ENCODE measurements at regions not wholly inside any gene's neighbourhood (a gene's known extent, or its start where the extent isn't known, plus 50 kb on each side); places are given as distances from the start of the nearest gene placed in this dataset.
A peak's percentile ranks its signal among the peaks of the same experiment; 100 is the strongest.
"Not testable (repeated sequence)": the region's sequence is repeated elsewhere in the genome, so short reads cannot be mapped to it uniquely, and the experiment has no call there.

GRCh38 chr5:60056191-60056590, 162.7 kb upstream of the PDE4D start:
- Histone ChIP-seq H2BK12ac (ENCODE audit: low read length in 2 of 2) (no peak overlapping the region), H3K79me1 (replicated peaks; ENCODE audit: low read length, poor library complexity, severe bottlenecking) (no peaks in the 10 kb centered on the region), H3K27me3 (ENCODE audit: control insufficient read depth in 1 of 2, insufficient read depth in 1 of 2, low read length in 2 of 2) (no peaks in the 10 kb centered on the region), H3K9me3 (ENCODE audit: control insufficient read depth, low read length) (no peaks in the 10 kb centered on the region), H2AK5ac (ENCODE audit: low read length, severe bottlenecking) (no peak overlapping the region), H3K9ac (ENCODE audit: low read length) (no peak overlapping the region), H3K27ac (ENCODE audit: low read length, poor library complexity, severe bottlenecking) (no peak overlapping the region), H2BK15ac (ENCODE audit: low read depth, poor library complexity, severe bottlenecking) (no peak overlapping the region), H3K14ac (ENCODE audit: low read length in 2 of 2) (no peak overlapping the region), H2BK120ac (ENCODE audit: low read depth, low read length) (peak overlapping the region; percentile 5), H3K4me1 (ENCODE audit: control insufficient read depth, insufficient read depth, low read depth, low read length) (no peaks in the 10 kb centered on the region), H3K23ac (ENCODE audit: low read length in 2 of 2) (no peak overlapping the region), H3K4me3 (ENCODE audit: insufficient read depth in 1 of 2, low read depth in 1 of 2, low read length in 2 of 2) (no peak overlapping the region), H4K8ac (ENCODE audit: low read length) (no peak overlapping the region), H2AFZ (ENCODE audit: low read depth, low read length) (no peak overlapping the region), H4K91ac (ENCODE audit: low read length) (no peak overlapping the region), H3K18ac (ENCODE audit: low read depth in 1 of 2, low read length in 2 of 2) (no peak overlapping the region), H3K4ac (ENCODE audit: low read depth in 1 of 2, low read length in 2 of 2) (no peak overlapping the region), H3K4me2 (ENCODE audit: low read length, poor library complexity, severe bottlenecking) (no peak overlapping the region), H3K36me3 (ENCODE audit: control insufficient read depth in 1 of 2, insufficient read depth in 2 of 2, low read depth in 1 of 2, low read length in 2 of 2) (no peaks in the 10 kb centered on the region), H2BK5ac (ENCODE audit: low read depth, low read length, poor library complexity, severe bottlenecking) (no peak overlapping the region)
- no peak for DNase-seq
- WGBS = 81% methylated on average over 4 of the region's 4 CpGs

DNA sequence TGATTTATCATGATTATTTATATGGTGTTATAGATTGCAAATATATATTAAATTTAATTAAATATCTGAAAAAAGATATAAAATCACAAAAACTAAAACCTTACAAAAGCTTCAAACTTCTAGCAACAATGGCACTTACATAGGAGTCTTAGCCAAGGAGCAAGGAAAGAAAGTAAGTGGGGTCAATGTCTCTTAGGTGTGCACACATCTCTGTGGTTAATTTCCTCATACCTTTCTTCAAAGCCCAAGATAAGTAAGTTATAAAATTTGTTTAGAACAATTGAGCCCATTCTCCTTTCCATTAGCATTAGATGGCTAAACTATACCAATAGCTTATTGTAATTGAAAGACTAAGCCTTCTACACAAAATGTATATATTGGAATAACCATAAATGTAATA, 161.6 kb upstream of the PDE4D start:
- H3K9me3 ChIP-seq (ENCODE audit: control insufficient read depth, low read length) = no peaks in the 10 kb centered on the region
- no peak overlapping the region for H2BK120ac ChIP-seq (ENCODE audit: low read depth, low read length)
- H2BK15ac ChIP-seq (ENCODE audit: low read depth, poor library complexity, severe bottlenecking) = no peak overlapping the region
- no peaks in the 10 kb centered on the region for H3K27me3 ChIP-seq (ENCODE audit: control insufficient read depth in 1 of 2, insufficient read depth in 1 of 2, low read length in 2 of 2)
- H3K18ac ChIP-seq (ENCODE audit: low read depth in 1 of 2, low read length in 2 of 2) = no peak overlapping the region
- H2AFZ ChIP-seq (ENCODE audit: low read depth, low read length) = no peak overlapping the region
- H3K4me2 ChIP-seq (ENCODE audit: low read length, poor library complexity, severe bottlenecking) = no peak overlapping the region
- no peak overlapping the region for H3K4me3 ChIP-seq (ENCODE audit: insufficient read depth in 1 of 2, low read depth in 1 of 2, low read length in 2 of 2)
- H3K36me3 ChIP-seq (ENCODE audit: control insufficient read depth in 1 of 2, insufficient read depth in 2 of 2, low read depth in 1 of 2, low read length in 2 of 2) = no peaks in the 10 kb centered on the region
- H3K79me1 ChIP-seq (replicated peaks; ENCODE audit: low read length, poor library complexity, severe bottlenecking) = no peaks in the 10 kb centered on the region
- H3K4me1 ChIP-seq (ENCODE audit: control insufficient read depth, insufficient read depth, low read depth, low read length) = no peaks in the 10 kb centered on the region
- no peak overlapping the region for H3K27ac ChIP-seq (ENCODE audit: low read length, poor library complexity, severe bottlenecking)
- H3K14ac ChIP-seq (ENCODE audit: low read length in 2 of 2) = no peak overlapping the region
- H2BK5ac ChIP-seq (ENCODE audit: low read depth, low read length, poor library complexity, severe bottlenecking) = no peak overlapping the region
- no peak overlapping the region for H4K8ac ChIP-seq (ENCODE audit: low read length)
- H2AK5ac ChIP-seq (ENCODE audit: low read length, severe bottlenecking) = no peak overlapping the region
- H4K91ac ChIP-seq (ENCODE audit: low read length) = no peak overlapping the region
- no peak overlapping the region for H3K23ac ChIP-seq (ENCODE audit: low read length in 2 of 2)
- H2BK12ac ChIP-seq (ENCODE audit: low read length in 2 of 2) = no peak overlapping the region
- DNase-seq = no peak
- H3K9ac ChIP-seq (ENCODE audit: low read length) = no peak overlapping the region
- no peak overlapping the region for H3K4ac ChIP-seq (ENCODE audit: low read depth in 1 of 2, low read length in 2 of 2)

DNA sequence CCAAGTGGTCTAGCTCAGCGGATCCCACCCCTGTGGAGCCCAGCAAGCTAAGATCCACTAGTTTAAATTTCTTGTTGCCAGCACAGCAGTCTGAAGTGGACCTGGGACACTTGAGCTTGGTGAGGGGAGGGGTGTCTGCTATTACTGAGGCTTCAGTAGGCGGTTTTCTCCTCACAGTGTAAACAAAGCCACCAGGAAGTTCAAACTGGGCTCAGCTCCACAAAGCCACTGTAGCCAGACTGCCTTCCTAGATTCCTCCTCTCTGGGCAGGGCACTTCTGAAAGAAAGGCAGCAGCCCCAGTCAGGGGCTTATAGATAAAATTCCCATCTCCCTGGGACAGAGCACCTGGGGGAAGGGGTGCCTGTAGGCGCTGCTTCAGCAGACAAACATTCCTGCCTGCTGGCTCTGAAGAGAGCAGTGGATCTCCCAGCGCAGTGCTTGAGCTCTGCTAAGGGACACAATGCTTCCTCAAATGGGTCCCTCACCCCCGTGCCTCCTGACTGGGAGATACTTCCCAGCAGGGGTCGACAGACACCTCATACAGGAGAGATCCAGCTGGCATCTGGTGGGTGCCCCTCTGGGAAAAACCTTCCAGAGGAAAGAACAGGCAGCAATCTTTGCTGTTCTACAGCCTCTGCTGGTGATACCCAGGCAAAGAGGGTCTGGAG, 148.6 kb upstream of the PDE4D start:
- not testable (repeated sequence) for H3K4me2 ChIP-seq (ENCODE audit: low read length, poor library complexity, severe bottlenecking); H3K9ac ChIP-seq (ENCODE audit: low read length); H3K9me3 ChIP-seq (ENCODE audit: control insufficient read depth, low read length); H2BK5ac ChIP-seq (ENCODE audit: low read depth, low read length, poor library complexity, severe bottlenecking); H3K79me1 ChIP-seq (replicated peaks; ENCODE audit: low read length, poor library complexity, severe bottlenecking); H3K23ac ChIP-seq (ENCODE audit: low read length in 2 of 2); DNase-seq; H4K91ac ChIP-seq (ENCODE audit: low read length); H3K27ac ChIP-seq (ENCODE audit: low read length, poor library complexity, severe bottlenecking); H3K36me3 ChIP-seq (ENCODE audit: control insufficient read depth in 1 of 2, insufficient read depth in 2 of 2, low read depth in 1 of 2, low read length in 2 of 2); H3K4ac ChIP-seq (ENCODE audit: low read depth in 1 of 2, low read length in 2 of 2); H3K4me1 ChIP-seq (ENCODE audit: control insufficient read depth, insufficient read depth, low read depth, low read length); H3K27me3 ChIP-seq (ENCODE audit: control insufficient read depth in 1 of 2, insufficient read depth in 1 of 2, low read length in 2 of 2); H3K4me3 ChIP-seq (ENCODE audit: insufficient read depth in 1 of 2, low read depth in 1 of 2, low read length in 2 of 2); H2BK120ac ChIP-seq (ENCODE audit: low read depth, low read length); H2BK12ac ChIP-seq (ENCODE audit: low read length in 2 of 2); H2BK15ac ChIP-seq (ENCODE audit: low read depth, poor library complexity, severe bottlenecking); H2AK5ac ChIP-seq (ENCODE audit: low read length, severe bottlenecking)
- 65% methylated on average over 6 of the region's 6 CpGs for WGBS
- Histone ChIP-seq H4K8ac (ENCODE audit: low read length) (peak overlapping the region; percentile 42), H2AFZ (ENCODE audit: low read depth, low read length) (peak overlapping the region; percentile 27), H3K18ac (ENCODE audit: low read depth in 1 of 2, low read length in 2 of 2) (peak overlapping the region in 1 of 2 experiments; percentile 52), H3K14ac (ENCODE audit: low read length in 2 of 2) (peak overlapping the region in 1 of 2 experiments; percentile 71)

GRCh38 chr5:60041508-60041907, 148.0 kb upstream of the PDE4D start:
- not testable (repeated sequence) for H2AK5ac ChIP-seq (ENCODE audit: low read length, severe bottlenecking); H3K27me3 ChIP-seq (ENCODE audit: control insufficient read depth in 1 of 2, insufficient read depth in 1 of 2, low read length in 2 of 2); H3K18ac ChIP-seq (ENCODE audit: low read depth in 1 of 2, low read length in 2 of 2); H3K79me1 ChIP-seq (replicated peaks; ENCODE audit: low read length, poor library complexity, severe bottlenecking); H3K4me1 ChIP-seq (ENCODE audit: control insufficient read depth, insufficient read depth, low read depth, low read length); H2BK15ac ChIP-seq (ENCODE audit: low read depth, poor library complexity, severe bottlenecking); DNase-seq; H2BK120ac ChIP-seq (ENCODE audit: low read depth, low read length); H2BK12ac ChIP-seq (ENCODE audit: low read length in 2 of 2); H3K27ac ChIP-seq (ENCODE audit: low read length, poor library complexity, severe bottlenecking); H3K23ac ChIP-seq (ENCODE audit: low read length in 2 of 2); H3K36me3 ChIP-seq (ENCODE audit: control insufficient read depth in 1 of 2, insufficient read depth in 2 of 2, low read depth in 1 of 2, low read length in 2 of 2); H4K91ac ChIP-seq (ENCODE audit: low read length); H2BK5ac ChIP-seq (ENCODE audit: low read depth, low read length, poor library complexity, severe bottlenecking); H3K4ac ChIP-seq (ENCODE audit: low read depth in 1 of 2, low read length in 2 of 2); H3K4me3 ChIP-seq (ENCODE audit: insufficient read depth in 1 of 2, low read depth in 1 of 2, low read length in 2 of 2); H4K8ac ChIP-seq (ENCODE audit: low read length); H3K9ac ChIP-seq (ENCODE audit: low read length); H3K4me2 ChIP-seq (ENCODE audit: low read length, poor library complexity, severe bottlenecking); H3K9me3 ChIP-seq (ENCODE audit: control insufficient read depth, low read length)
- WGBS = 89% methylated on average over 8 of the region's 8 CpGs
- H2AFZ ChIP-seq (ENCODE audit: low read depth, low read length) = peak overlapping the region; percentile 4
- peak overlapping the region in 1 of 2 experiments; percentile 20 for H3K14ac ChIP-seq (ENCODE audit: low read length in 2 of 2)
